GM18867 (cell line): ENCODE measurements at regions not wholly inside any gene's neighbourhood (a gene's known extent, or its start where the extent isn't known, plus 50 kb on each side); places are given as distances from the start of the nearest gene placed in this dataset.
"Not testable (repeated sequence)": the region's sequence is repeated elsewhere in the genome, so short reads cannot be mapped to it uniquely, and the experiment has no call there.

Source experiments
- ATAC-seq: cut with Tn5 transposase; IDR thresholded peaks from one replicate; pipeline ENCODE4 v1.9.1; 2021; ENCODE audit warnings: mild to moderate bottlenecking, moderate library complexity; ENCODE audit not compliant: unreplicated experiment

GRCh38 chr5:2357309-2357708 is 394.2 kb downstream of the IRX2 start:
- no peak for ATAC-seq

- ATAC-seq: no peak
Measured at GRCh38 chr5:2355859-2356258, 395.6 kb downstream of the IRX2 start.

- no peak for ATAC-seq
Measured at GRCh38 chr5:2353871-2354440, 397.5 kb downstream of the IRX2 start.

GRCh38 chr5:2353211-2353610 is 398.3 kb downstream of the IRX2 start:
- no peak for ATAC-seq

GRCh38 chr5:2352101-2352861 is 399.2 kb downstream of the IRX2 start:
- ATAC-seq: no peak

GRCh38 chr5:2349768-2350167 is 401.7 kb downstream of the IRX2 start:
- not testable (repeated sequence) for ATAC-seq

GRCh38 chr5:2338686-2339085 is 412.8 kb downstream of the IRX2 start:
- ATAC-seq: no peak

- ATAC-seq: no peak
Measured at GRCh38 chr5:2335733-2336515, 415.6 kb downstream of the IRX2 start.

- ATAC-seq: no peak
Measured at GRCh38 chr5:2335125-2335732, 416.2 kb downstream of the IRX2 start.

- ATAC-seq: no peak
Measured at GRCh38 chr5:2334719-2335118, 416.8 kb downstream of the IRX2 start.

- ATAC-seq: no peak
Measured at GRCh38 chr5:2333291-2333690, 418.2 kb downstream of the IRX2 start.

GRCh38 chr5:2332521-2332920 is 419.0 kb downstream of the IRX2 start:
- ATAC-seq: no peak

GRCh38 chr5:2330325-2331130 is 420.9 kb downstream of the IRX2 start:
- ATAC-seq: no peak

GRCh38 chr5:2329741-2330140 is 421.7 kb downstream of the IRX2 start:
- no peak for ATAC-seq

- ATAC-seq: no peak
Measured at GRCh38 chr5:2326601-2327000, 424.9 kb downstream of the IRX2 start.

- no peak for ATAC-seq
Measured at GRCh38 chr5:2324788-2325187, 426.7 kb downstream of the IRX2 start.

GRCh38 chr5:2320611-2321010 is 430.9 kb downstream of the IRX2 start:
- no peak for ATAC-seq

- ATAC-seq: no peak
Measured at GRCh38 chr5:2317540-2317939, 433.9 kb downstream of the IRX2 start.

GRCh38 chr5:2311851-2312250 is 429.1 kb upstream of the IRX4 start:
- no peak for ATAC-seq

- ATAC-seq: no peak
Measured at GRCh38 chr5:2310946-2311345, 428.2 kb upstream of the IRX4 start.

- no peak for ATAC-seq
Measured at GRCh38 chr5:2307631-2308030, 424.9 kb upstream of the IRX4 start.
